HL-60 (cell line): ENCODE measurements at regions not wholly inside any gene's neighbourhood (a gene's known extent, or its start where the extent isn't known, plus 50 kb on each side); places are given as distances from the start of the nearest gene placed in this dataset.

Experiments
- POLR2AphosphoS5 ChIP-seq: IDR thresholded peaks from 2 replicates; pipeline ENCODE4 v1.6.1; 2012; ENCODE audit warnings: low read depth
- TF ChIP-seq, protein P1 (sequence below): IDR thresholded peaks from one replicate; pipeline ENCODE4 v1.5.1; 2011; ENCODE audit warnings: low read length, control low read depth, inconsistent platforms; ENCODE audit not compliant: insufficient read depth

- TF ChIP-seq, protein P1, sequence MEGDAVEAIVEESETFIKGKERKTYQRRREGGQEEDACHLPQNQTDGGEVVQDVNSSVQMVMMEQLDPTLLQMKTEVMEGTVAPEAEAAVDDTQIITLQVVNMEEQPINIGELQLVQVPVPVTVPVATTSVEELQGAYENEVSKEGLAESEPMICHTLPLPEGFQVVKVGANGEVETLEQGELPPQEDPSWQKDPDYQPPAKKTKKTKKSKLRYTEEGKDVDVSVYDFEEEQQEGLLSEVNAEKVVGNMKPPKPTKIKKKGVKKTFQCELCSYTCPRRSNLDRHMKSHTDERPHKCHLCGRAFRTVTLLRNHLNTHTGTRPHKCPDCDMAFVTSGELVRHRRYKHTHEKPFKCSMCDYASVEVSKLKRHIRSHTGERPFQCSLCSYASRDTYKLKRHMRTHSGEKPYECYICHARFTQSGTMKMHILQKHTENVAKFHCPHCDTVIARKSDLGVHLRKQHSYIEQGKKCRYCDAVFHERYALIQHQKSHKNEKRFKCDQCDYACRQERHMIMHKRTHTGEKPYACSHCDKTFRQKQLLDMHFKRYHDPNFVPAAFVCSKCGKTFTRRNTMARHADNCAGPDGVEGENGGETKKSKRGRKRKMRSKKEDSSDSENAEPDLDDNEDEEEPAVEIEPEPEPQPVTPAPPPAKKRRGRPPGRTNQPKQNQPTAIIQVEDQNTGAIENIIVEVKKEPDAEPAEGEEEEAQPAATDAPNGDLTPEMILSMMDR, result no peak
- TF ChIP-seq POLR2AphosphoS5, result no peak
Measured at GRCh38 chr2:125654226-125654625, 1001.7 kb upstream of the GYPC start.
